Smooth muscle cell (in vitro differentiated cells): ENCODE measurements at regions not wholly inside any gene's neighbourhood (a gene's known extent, or its start where the extent isn't known, plus 50 kb on each side); places are given as distances from the start of the nearest gene placed in this dataset.

Experiments used
- DNase-seq: peaks from one replicate; lab custom pipeline; 2025; ENCODE audit not compliant: unreplicated experiment; lab: John Stamatoyannopoulos, UW
- H2AFZ ChIP-seq: fragments of 200-600 bp; sonication (generic); 2 replicates; pipeline ENCODE4 v1.6.0; 2016; ENCODE audit warnings: antibody characterized with exemption, low read depth, mild to moderate bottlenecking
- H3F3A ChIP-seq: fragments of 200-600 bp; sonication (generic); 2 replicates; pipeline ENCODE4 v1.6.0; 2017; ENCODE audit warnings: antibody characterized with exemption, low read depth
- H3K27ac ChIP-seq: fragments of 200-600 bp; sonication (generic); 2 replicates; pipeline ENCODE4 v1.5.1; 2016; ENCODE audit warnings: low read depth, mild to moderate bottlenecking
- H3K27me3 ChIP-seq: fragments of 200-600 bp; sonication (generic); 2 replicates; pipeline ENCODE4 v1.6.1; 2016; ENCODE audit warnings: low read depth, mild to moderate bottlenecking
- H3K36me3 ChIP-seq: fragments of 200-600 bp; sonication (generic); 2 replicates; pipeline ENCODE4 v1.5.1; 2016; ENCODE audit warnings: low read depth
- H3K4me1 ChIP-seq: fragments of 200-600 bp; sonication (generic); 2 replicates; pipeline ENCODE4 v1.5.1; 2016; ENCODE audit warnings: low read depth
- H3K4me2 ChIP-seq: fragments of 200-600 bp; sonication (generic); 2 replicates; pipeline ENCODE4 v1.6.0; 2016; ENCODE audit warnings: mild to moderate bottlenecking
- H3K4me3 ChIP-seq: fragments of 200-600 bp; sonication (generic); 2 replicates; pipeline ENCODE4 v1.5.1; 2016; ENCODE audit warnings: mild to moderate bottlenecking
- H3K79me2 ChIP-seq: fragments of 200-600 bp; sonication (generic); 2 replicates; pipeline ENCODE4 v1.6.0; 2016; ENCODE audit warnings: low read depth, mild to moderate bottlenecking
- H3K9ac ChIP-seq: fragments of 200-600 bp; sonication (generic); 2 replicates; pipeline ENCODE4 v1.6.0; 2016; ENCODE audit warnings: low read depth
- H3K9me3 ChIP-seq: fragments of 200-600 bp; sonication (generic); replicated peaks from 2 replicates; pipeline ENCODE4 v1.5.1; 2016; ENCODE audit warnings: low read depth
- H4K20me1 ChIP-seq: fragments of 200-600 bp; sonication (generic); 2 replicates; pipeline ENCODE4 v1.6.0; 2016; ENCODE audit warnings: low read depth
- WGBS: methylation state at CpG from one replicate; pipeline ENCODE4 v1.1.7; 2016; ENCODE audit warnings: low lambda C conversion rate; 5-methylcytosine and 5-hydroxymethylcytosine counted together
- TF ChIP-seq, protein P1 (sequence below): fragments of 200-600 bp; sonication (generic); IDR thresholded peaks from 2 replicates; pipeline ENCODE4 v1.5.1; 2017; ENCODE audit warnings: borderline replicate concordance, mild to moderate bottlenecking, antibody characterized with exemption; ENCODE audit not compliant: insufficient read depth, poor library complexity, severe bottlenecking

DNA sequence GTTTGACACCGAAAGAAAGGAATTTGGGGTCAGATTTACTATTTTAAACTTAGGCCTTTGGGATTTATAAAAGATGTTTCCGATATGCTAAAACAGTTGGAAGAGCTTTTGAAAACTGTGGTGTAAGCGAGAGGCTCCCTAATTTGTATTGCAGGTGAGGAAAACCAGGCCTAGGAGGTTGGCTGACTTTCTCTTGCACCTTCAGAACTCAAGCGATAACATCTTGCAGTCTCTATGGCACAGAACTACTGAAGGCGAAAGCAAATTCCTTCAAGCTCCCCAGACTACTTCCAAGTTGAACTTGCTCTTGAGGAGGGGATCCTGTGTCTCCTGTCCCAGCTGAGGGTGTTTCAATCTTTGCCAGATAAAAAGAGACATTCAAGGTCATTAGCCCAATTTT lies 685.7 kb downstream of the ADGRL2 start:
- peaks cover 20% of the 10 kb centered on the region for H3K4me1 ChIP-seq
- WGBS = 81% methylated on average over 5 of the region's 5 CpGs
- no peak for DNase-seq
- H2AFZ ChIP-seq = no peak overlapping the region
- no peaks in the 10 kb centered on the region for H3K9me3 ChIP-seq
- TF ChIP-seq, protein P1, sequence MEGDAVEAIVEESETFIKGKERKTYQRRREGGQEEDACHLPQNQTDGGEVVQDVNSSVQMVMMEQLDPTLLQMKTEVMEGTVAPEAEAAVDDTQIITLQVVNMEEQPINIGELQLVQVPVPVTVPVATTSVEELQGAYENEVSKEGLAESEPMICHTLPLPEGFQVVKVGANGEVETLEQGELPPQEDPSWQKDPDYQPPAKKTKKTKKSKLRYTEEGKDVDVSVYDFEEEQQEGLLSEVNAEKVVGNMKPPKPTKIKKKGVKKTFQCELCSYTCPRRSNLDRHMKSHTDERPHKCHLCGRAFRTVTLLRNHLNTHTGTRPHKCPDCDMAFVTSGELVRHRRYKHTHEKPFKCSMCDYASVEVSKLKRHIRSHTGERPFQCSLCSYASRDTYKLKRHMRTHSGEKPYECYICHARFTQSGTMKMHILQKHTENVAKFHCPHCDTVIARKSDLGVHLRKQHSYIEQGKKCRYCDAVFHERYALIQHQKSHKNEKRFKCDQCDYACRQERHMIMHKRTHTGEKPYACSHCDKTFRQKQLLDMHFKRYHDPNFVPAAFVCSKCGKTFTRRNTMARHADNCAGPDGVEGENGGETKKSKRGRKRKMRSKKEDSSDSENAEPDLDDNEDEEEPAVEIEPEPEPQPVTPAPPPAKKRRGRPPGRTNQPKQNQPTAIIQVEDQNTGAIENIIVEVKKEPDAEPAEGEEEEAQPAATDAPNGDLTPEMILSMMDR = no peak
- no peak overlapping the region for H3K4me3 ChIP-seq
- H3K27ac ChIP-seq = no peak overlapping the region
- no peak overlapping the region for H3K9ac ChIP-seq
- no peaks in the 10 kb centered on the region for H3K36me3 ChIP-seq
- H3K79me2 ChIP-seq = no peaks in the 10 kb centered on the region
- H4K20me1 ChIP-seq = no peaks in the 10 kb centered on the region
- H3F3A ChIP-seq = no peaks in the 10 kb centered on the region
- no peaks in the 10 kb centered on the region for H3K27me3 ChIP-seq
- no peak overlapping the region for H3K4me2 ChIP-seq

DNA sequence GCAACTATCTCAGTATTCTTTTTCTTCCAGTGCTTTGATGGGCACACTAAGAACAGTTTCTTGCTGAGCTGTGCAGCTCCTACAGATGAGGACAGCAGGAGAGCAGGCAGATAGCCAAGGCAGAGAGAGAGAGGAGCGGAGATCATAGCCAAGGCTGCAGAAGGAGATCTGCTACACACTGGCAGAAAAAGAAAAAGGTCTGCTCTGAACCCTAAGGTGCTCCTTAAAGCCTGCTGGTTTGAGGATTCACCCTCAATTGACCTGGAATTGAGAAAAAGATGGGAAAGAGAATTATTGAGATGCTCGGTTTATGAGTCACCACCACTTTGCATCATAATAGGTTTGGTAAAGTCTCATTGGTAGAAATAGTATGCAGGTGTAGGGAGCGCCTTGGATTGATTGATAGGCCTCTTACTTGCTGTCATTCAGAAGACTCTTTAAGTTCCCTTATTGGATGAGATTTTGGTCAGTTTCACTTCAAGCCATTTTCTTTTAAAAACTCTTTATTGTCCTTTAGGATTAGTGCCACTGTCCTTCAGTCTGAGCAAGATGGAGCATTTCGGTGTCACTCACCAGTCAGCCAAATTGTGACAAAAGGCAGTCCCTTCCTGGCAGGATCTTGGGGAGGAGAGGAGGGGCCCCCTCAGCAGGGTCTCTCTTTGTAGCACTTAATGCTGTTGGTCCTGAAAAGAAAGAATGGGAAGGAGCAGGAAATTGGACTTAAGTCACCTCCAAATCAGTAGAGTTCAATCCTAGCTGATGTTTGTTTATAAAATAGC lies 685.0 kb downstream of the ADGRL2 start:
- peaks cover 20% of the 10 kb centered on the region for H3K4me1 ChIP-seq
- H3K36me3 ChIP-seq = no peaks in the 10 kb centered on the region
- DNase-seq = no peak
- H3F3A ChIP-seq = no peaks in the 10 kb centered on the region
- WGBS = 52% methylated on average over 4 of the region's 4 CpGs
- no peak overlapping the region for H3K4me2 ChIP-seq
- H2AFZ ChIP-seq = no peak overlapping the region
- no peak overlapping the region for H3K27ac ChIP-seq
- TF ChIP-seq, protein P1 = no peak
- no peak overlapping the region for H3K4me3 ChIP-seq
- no peaks in the 10 kb centered on the region for H3K27me3 ChIP-seq
- H3K9me3 ChIP-seq = no peaks in the 10 kb centered on the region
- H3K9ac ChIP-seq = no peak overlapping the region
- no peaks in the 10 kb centered on the region for H3K79me2 ChIP-seq
- no peaks in the 10 kb centered on the region for H4K20me1 ChIP-seq

DNA sequence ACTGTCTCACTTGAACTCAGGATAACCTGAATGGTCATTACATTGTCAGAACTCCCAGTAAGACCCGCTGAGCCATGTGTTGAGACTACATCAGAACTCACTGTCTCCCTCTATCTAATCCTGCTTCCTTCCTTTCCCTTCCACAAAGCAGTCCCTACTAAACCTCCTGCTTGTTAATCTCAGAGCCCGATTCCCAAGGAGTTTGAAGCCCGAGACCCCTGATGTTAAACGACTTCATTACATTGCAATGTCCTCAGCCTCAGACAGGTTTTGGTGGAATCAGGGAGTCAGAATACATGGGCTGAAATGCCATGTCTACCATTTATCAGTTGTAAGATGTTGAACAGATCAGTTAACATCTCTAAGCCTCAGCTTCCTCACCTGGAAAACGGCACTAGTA lies 682.4 kb downstream of the ADGRL2 start:
- H3F3A ChIP-seq = no peaks in the 10 kb centered on the region
- no peaks in the 10 kb centered on the region for H3K9me3 ChIP-seq
- no peak overlapping the region for H3K9ac ChIP-seq
- H3K27me3 ChIP-seq = no peaks in the 10 kb centered on the region
- TF ChIP-seq, protein P1 = no peak
- no peak overlapping the region for H3K4me2 ChIP-seq
- no peak overlapping the region for H2AFZ ChIP-seq
- H3K36me3 ChIP-seq = no peaks in the 10 kb centered on the region
- H4K20me1 ChIP-seq = no peaks in the 10 kb centered on the region
- H3K4me3 ChIP-seq = no peak overlapping the region
- no peak for DNase-seq
- H3K4me1 ChIP-seq = peaks cover 20% of the 10 kb centered on the region
- 77% methylated on average over 5 of the region's 5 CpGs for WGBS
- H3K27ac ChIP-seq = no peak overlapping the region
- no peaks in the 10 kb centered on the region for H3K79me2 ChIP-seq

DNA sequence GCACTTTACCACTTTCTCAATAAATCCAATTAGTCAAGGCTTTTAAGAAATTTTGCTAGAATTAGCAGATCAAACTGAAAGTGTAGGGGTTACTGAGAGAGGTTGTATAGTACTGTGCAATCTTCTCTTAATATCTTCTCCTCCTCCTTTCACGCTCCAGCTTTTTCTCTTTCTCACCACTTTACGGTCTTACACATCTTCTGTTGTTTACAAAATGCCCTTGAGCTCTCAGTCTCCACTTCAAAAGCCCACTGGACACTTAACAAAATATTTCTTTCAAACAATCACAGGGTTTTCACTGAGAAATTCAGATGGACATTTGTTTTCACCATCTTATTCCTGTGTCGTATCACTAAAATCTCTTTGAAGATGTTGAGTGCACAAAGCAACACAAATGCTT lies 678.2 kb downstream of the ADGRL2 start:
- Histone ChIP-seq H3K4me3 (no peak overlapping the region), H3K27ac (no peak overlapping the region), H2AFZ (peak overlapping the region; percentile 51), H3K9me3 (no peaks in the 10 kb centered on the region), H3F3A (no peaks in the 10 kb centered on the region), H3K4me1 (no peaks in the 10 kb centered on the region), H3K79me2 (no peaks in the 10 kb centered on the region), H3K9ac (no peak overlapping the region), H3K4me2 (no peak overlapping the region), H3K36me3 (no peaks in the 10 kb centered on the region), H3K27me3 (no peaks in the 10 kb centered on the region), H4K20me1 (no peaks in the 10 kb centered on the region)
- DNase-seq = no peak
- TF ChIP-seq, protein P1 = no peak
- WGBS = 70% methylated on average over 3 of the region's 3 CpGs
